ENCODE measurements at regions not wholly inside any gene's neighbourhood (a gene's known extent, or its start where the extent isn't known, plus 50 kb on each side); places are given as distances from the start of the nearest gene placed in this dataset.
A peak's percentile ranks its signal among the peaks of the same experiment; 100 is the strongest.

- Histone ChIP-seq H3K4me1 (no peaks in the 10 kb centered on the region), H3K9me3 (no peaks in the 10 kb centered on the region), H3K27ac (no peak overlapping the region), H3K27me3 (ENCODE audit: low read depth) (no peaks in the 10 kb centered on the region), H3K36me3 (no peaks in the 10 kb centered on the region), H3K4me3 (no peak overlapping the region)
- ATAC-seq (no peak), DNase-seq (no peak)
- intact Hi-C loops (cut with DNase I): no loop called here
- no peak for TF ChIP-seq CTCF (IDR thresholded peaks at IDR 0.05)
Observed at GRCh38 chr10:4177791-4178190, 392.8 kb upstream of the KLF6 start.

- Histone ChIP-seq H3K9me3 (no peaks in the 10 kb centered on the region), H3K36me3 (no peaks in the 10 kb centered on the region), H3K4me3 (no peak overlapping the region), H3K27ac (peak overlapping the region; percentile 18), H3K4me1 (no peaks in the 10 kb centered on the region), H3K27me3 (ENCODE audit: low read depth) (no peaks in the 10 kb centered on the region)
- no peak for TF ChIP-seq CTCF (IDR thresholded peaks at IDR 0.05)
- no peak for ATAC-seq
- intact Hi-C loops (cut with DNase I): no loop called here
- no peak for DNase-seq
Observed at GRCh38 chr10:4176500-4177281, 391.7 kb upstream of the KLF6 start.

- Histone ChIP-seq H3K4me3 (no peak overlapping the region), H3K9me3 (no peaks in the 10 kb centered on the region), H3K27me3 (ENCODE audit: low read depth) (no peaks in the 10 kb centered on the region), H3K4me1 (no peaks in the 10 kb centered on the region), H3K36me3 (no peaks in the 10 kb centered on the region), H3K27ac (no peak overlapping the region)
- ATAC-seq (no peak), DNase-seq (no peak)
- no peak for TF ChIP-seq CTCF (IDR thresholded peaks at IDR 0.05)
- intact Hi-C loops (cut with DNase I): no loop called here
Observed at GRCh38 chr10:4174197-4174596, 389.2 kb upstream of the KLF6 start.

- Histone ChIP-seq H3K27ac (no peak overlapping the region), H3K4me1 (no peaks in the 10 kb centered on the region), H3K27me3 (ENCODE audit: low read depth) (no peaks in the 10 kb centered on the region), H3K9me3 (no peaks in the 10 kb centered on the region), H3K4me3 (no peak overlapping the region), H3K36me3 (no peaks in the 10 kb centered on the region)
- intact Hi-C loops (cut with DNase I): no loop called here
- ATAC-seq (no peak), DNase-seq (no peak)
- no peak for TF ChIP-seq CTCF (IDR thresholded peaks at IDR 0.05)
Observed at GRCh38 chr10:4170633-4171314, 385.8 kb upstream of the KLF6 start.

- H3K27ac ChIP-seq: no peak overlapping the region
- no peak for TF ChIP-seq CTCF (IDR thresholded peaks at IDR 0.05)
- no peaks in the 10 kb centered on the region for H3K36me3 ChIP-seq
- H3K4me3 ChIP-seq: no peak overlapping the region
- ATAC-seq (no peak), DNase-seq (no peak)
- H3K4me1 ChIP-seq: no peaks in the 10 kb centered on the region
- no peaks in the 10 kb centered on the region for H3K9me3 ChIP-seq
- intact Hi-C loops (cut with DNase I): no loop called here
- no peaks in the 10 kb centered on the region for H3K27me3 ChIP-seq (ENCODE audit: low read depth)
Observed at GRCh38 chr10:4170181-4170580, 385.2 kb upstream of the KLF6 start.

Measured in lower lobe of right lung (tissue), 2 donors.